ENCODE measurements at regions not wholly inside any gene's neighbourhood (a gene's known extent, or its start where the extent isn't known, plus 50 kb on each side); places are given as distances from the start of the nearest gene placed in this dataset.

DNA sequence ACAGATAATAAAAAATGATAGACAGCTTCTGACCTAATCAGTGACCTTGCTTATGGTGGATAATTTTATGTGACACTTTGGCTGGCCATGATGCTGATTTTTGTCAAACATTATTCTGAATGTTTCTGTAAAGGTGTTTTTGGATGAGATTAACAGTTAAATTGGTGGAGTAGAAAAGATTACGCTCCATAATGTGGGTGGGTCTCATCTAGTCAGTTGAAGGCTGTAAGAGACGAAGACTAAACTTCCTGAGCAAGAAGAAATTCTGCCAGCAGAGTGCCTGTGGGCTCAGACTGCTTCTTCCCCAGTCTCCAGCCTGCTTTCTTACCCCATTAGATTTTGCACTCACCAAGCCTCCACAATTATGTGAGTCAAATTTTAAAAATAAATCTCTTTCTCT, 214.9 kb upstream of the ITGA4 start:
- Mint-ChIP-seq H3K27ac (peak overlapping the region in 4 of 10 donors; percentile 25 to 80 (median 56)), H3K36me3 (peaks cover 2 to 24% (median 9%) of the 10 kb centered on the region in 3 donors), H3K27me3 (no peaks in the 10 kb centered on the region), H3K4me3 (no peak overlapping the region), H3K4me1 (peaks cover 17 to 53% (median 48%) of the 10 kb centered on the region in 4 donors), H3K9me3 (peaks cover 0 to 10% (median 0%) of the 10 kb centered on the region in 9 donors)
- ATAC-seq (no peak), DNase-seq (no peak)
- POLR2A ChIA-PET, result no interaction called here

DNA sequence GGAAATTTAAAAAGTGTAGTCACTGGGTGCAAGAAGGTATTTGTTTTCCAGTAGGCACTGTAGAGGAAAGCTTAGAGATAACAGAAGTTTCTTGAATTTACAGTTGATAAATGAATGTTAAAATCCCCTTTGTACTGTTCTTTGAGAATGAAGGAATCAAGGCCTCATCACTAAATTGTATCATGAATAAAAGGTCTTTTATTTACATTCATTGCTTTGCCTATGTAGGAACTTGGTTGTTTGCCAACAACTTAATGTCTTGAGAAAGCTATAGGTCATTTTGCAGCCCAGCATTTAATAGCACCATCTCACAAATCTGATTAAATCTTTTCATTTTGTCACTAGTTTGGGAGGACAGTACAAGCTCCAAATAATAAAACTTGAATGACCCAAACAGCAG, 213.9 kb upstream of the ITGA4 start:
- Mint-ChIP-seq H3K4me1 (peaks cover 15 to 52% (median 41%) of the 10 kb centered on the region in 4 donors), H3K4me3 (no peak overlapping the region), H3K27ac (peak overlapping the region in 1 of 10 donors; percentile 2), H3K36me3 (peaks cover 6 to 16% (median 9%) of the 10 kb centered on the region in 3 donors), H3K27me3 (no peaks in the 10 kb centered on the region), H3K9me3 (no peaks in the 10 kb centered on the region)
- ATAC-seq, result no peak
- no peak for DNase-seq
- POLR2A ChIA-PET, result interaction anchor here (1.2 kb wide), 1 partner anchor 138 kb away, joined by 3 read pairs; no protein-coding TSS in a partner anchor

DNA sequence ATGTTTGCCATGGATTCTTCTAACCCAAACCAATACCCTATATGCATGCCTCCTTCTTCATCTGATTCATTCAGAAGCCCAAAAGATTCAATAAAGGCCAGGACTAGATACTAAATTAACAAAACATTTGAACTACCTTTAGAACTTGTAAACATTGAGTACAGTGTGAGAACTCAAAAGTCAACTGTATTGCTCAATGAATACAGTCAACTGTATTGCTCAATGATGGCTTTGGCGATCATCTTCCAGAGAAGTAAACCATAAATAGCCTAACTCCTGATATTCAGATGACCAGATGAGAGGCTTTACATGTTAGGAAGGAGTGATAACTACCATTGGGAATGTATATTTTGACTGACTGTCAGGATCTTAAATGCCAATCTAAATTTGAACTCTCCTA, 206.5 kb upstream of the ITGA4 start:
- Mint-ChIP-seq H3K27ac (peak overlapping the region in 1 of 10 donors; percentile 23), H3K9me3 (peaks cover 0 to 5% (median 0%) of the 10 kb centered on the region in 9 donors), H3K27me3 (no peaks in the 10 kb centered on the region), H3K4me3 (no peak overlapping the region), H3K36me3 (peaks cover 8 to 15% (median 14%) of the 10 kb centered on the region in 3 donors), H3K4me1 (peaks cover 9 to 51% (median 33%) of the 10 kb centered on the region in 4 donors)
- ATAC-seq (no peak), DNase-seq (no peak)
- POLR2A ChIA-PET, result interaction anchor here (1.6 kb wide), 1 partner anchor 22 kb away, joined by 3 read pairs; no protein-coding TSS in a partner anchor

DNA sequence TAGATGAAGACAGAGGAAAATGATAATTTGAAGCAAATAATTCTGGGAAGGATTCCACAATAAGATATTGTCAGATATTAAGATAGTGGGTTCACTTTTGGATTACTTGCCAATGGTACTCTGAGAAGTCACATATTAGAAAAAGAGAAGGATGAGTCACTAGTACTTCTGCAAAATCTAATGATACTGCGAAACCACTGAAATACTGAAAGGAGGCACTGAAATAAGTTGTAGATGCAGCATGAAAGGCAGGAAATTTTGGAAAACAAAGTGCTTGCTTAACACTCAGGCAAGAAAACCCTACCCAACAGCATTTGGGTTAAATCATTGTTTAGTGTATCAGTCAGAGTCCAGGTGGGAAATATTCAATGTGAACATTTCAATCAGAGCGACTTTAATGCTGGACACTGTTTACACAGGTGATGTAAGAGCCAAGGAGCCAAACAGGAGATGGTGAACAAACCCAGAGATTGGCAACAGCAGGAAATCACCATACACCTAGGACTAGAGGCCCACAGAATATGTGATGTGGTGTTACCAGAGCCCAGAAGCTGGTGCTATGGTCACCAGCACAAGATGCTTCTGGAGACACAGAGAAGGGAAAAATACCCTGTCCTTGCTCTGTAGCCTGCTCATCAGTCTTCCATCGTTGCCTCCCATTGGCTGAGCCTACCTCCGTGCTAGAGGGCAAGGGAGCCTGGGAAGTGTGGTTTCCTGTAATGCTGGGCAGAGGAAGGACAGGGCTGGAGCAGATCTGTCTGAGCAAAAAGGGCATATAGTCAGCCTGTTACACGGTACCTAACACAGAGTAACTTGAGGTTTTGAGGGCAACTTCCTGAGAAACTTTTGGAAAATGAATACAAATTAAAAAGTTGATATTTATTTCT, 204.7 kb upstream of the ITGA4 start:
- POLR2A ChIA-PET, result no interaction called here
- DNase-seq, result no peak
- Mint-ChIP-seq H3K4me3 (peak overlapping the region in 2 of 10 donors; percentile 7 to 26), H3K27ac (peak overlapping the region in 3 of 10 donors; percentile 14 to 55 (median 36)), H3K9me3 (peaks cover 0 to 5% (median 0%) of the 10 kb centered on the region in 9 donors), H3K27me3 (no peaks in the 10 kb centered on the region), H3K36me3 (peaks cover 5 to 18% (median 11%) of the 10 kb centered on the region in 3 donors), H3K4me1 (peaks cover 9 to 47% (median 35%) of the 10 kb centered on the region in 4 donors)
- peak in 1 of 2 donors; percentile 23 for ATAC-seq

DNA sequence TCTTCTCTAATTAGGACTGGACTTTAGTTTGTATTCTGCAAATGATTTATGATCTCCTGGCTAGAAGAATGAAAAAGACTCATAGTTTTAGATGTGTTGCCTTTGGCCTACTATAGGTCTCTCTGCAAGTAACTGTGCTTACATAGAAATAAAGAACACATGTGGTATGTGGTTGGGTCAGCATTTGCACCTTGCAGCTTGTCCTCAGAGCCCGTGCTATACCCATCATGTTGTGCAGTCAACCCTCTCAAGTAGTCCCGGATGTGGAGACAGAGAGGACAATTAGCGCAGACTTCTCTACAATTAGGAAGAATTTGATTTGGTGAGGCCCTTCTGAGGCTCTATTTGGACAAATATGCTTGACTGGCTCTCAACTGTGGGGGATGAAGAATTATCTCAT, 203.7 kb upstream of the ITGA4 start:
- POLR2A ChIA-PET, result no interaction called here
- peaks cover 2 to 22% (median 6%) of the 10 kb centered on the region in 3 donors for H3K36me3 Mint-ChIP-seq
- DNase-seq (no peak), ATAC-seq (no peak)
- no peaks in the 10 kb centered on the region for H3K27me3 Mint-ChIP-seq
- peak overlapping the region in 2 of 10 donors; percentile 37 to 52 for H3K27ac Mint-ChIP-seq
- peaks cover 0 to 5% (median 0%) of the 10 kb centered on the region in 9 donors for H3K9me3 Mint-ChIP-seq
- peaks cover 5 to 50% (median 36%) of the 10 kb centered on the region in 4 donors for H3K4me1 Mint-ChIP-seq
- peak overlapping the region in 1 of 10 donors; percentile 11 for H3K4me3 Mint-ChIP-seq

DNA sequence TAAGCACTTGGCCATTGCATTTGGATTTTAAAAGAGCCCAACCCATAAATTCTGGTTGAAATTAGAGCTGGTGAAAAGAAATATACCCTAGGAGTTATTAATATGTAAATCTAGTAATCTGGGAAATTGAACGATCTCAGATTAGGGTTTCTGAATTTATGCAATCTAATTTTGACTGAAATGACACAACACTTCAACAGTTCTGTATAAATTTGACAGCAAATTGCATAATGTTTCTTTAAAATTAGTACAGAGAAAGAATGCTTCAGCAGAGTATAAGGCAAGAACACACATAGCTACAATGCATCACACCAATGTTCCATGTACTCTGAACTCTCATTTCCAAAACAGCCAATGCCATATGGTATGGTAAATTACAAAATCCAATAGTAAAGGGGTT, 201.5 kb upstream of the ITGA4 start:
- Mint-ChIP-seq H3K27ac (no peak overlapping the region), H3K4me1 (peaks cover 3 to 49% (median 43%) of the 10 kb centered on the region in 4 donors), H3K36me3 (peaks cover 2 to 26% (median 6%) of the 10 kb centered on the region in 3 donors), H3K9me3 (peaks cover 0 to 5% (median 0%) of the 10 kb centered on the region in 9 donors), H3K4me3 (no peak overlapping the region), H3K27me3 (no peaks in the 10 kb centered on the region)
- no peak for DNase-seq
- POLR2A ChIA-PET, result interaction anchor here (1.8 kb wide), 1 partner anchor 9 kb away, joined by 7 read pairs; no protein-coding TSS in a partner anchor
- ATAC-seq, result no peak

DNA sequence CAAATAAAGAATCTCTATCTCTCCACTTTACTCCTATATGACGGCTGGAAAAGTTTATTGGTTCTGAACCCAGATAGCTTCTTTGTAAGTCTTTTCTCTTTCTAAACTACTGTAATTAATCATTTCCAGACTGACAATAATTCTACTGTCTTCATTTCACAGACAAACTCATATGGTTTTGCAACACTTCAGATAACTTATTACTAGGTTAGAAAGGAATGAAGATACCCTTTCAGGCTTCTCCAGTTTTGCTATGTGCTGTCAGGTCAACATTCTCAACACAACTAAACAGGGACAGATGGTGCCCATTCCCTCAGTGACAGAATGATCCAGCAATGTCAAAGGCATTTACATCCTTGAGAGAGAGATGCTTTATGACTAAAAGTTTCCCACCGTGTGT, 198.5 kb upstream of the ITGA4 start:
- H3K9me3 Mint-ChIP-seq, result peaks cover 0 to 3% (median 0%) of the 10 kb centered on the region in 9 donors
- H3K36me3 Mint-ChIP-seq, result peaks cover 0 to 15% (median 5%) of the 10 kb centered on the region in 3 donors
- no peak overlapping the region for H3K27ac Mint-ChIP-seq
- ATAC-seq (no peak), DNase-seq (no peak)
- POLR2A ChIA-PET, result no interaction called here
- H3K4me3 Mint-ChIP-seq, result no peak overlapping the region
- H3K4me1 Mint-ChIP-seq, result peaks cover 13 to 44% (median 41%) of the 10 kb centered on the region in 4 donors
- H3K27me3 Mint-ChIP-seq, result no peaks in the 10 kb centered on the region

DNA sequence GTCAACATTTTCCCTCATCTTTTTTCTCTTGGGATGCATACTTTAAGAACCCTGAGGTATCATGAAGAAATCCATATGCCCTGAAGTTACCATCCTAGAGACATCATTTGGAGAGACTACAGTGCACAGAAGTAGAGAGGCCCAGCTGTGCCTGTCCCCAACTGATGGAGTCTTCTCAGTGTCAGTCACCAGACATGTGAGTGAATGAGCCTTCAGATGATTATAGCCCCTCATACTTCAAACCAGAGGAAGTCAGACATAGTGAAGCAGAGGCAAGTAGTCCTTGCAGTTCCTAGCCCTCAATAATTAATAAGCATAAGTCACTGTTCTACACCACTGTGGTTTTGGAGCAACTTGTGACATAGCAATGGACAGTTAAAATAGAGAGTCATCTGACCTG, 194.4 kb upstream of the ITGA4 start:
- H3K9me3 Mint-ChIP-seq, result peaks cover 0 to 4% (median 0%) of the 10 kb centered on the region in 9 donors
- POLR2A ChIA-PET, result no interaction called here
- peak overlapping the region in 5 of 10 donors; percentile 11 to 56 (median 29) for H3K4me3 Mint-ChIP-seq
- H3K27ac Mint-ChIP-seq, result peak overlapping the region in 3 of 10 donors; percentile 19 to 66 (median 40)
- peaks cover 14 to 53% (median 42%) of the 10 kb centered on the region in 4 donors for H3K4me1 Mint-ChIP-seq
- no peaks in the 10 kb centered on the region for H3K27me3 Mint-ChIP-seq
- no peak for DNase-seq
- H3K36me3 Mint-ChIP-seq, result peaks cover 3 to 24% (median 12%) of the 10 kb centered on the region in 3 donors
- peak in 1 of 2 donors; percentile 52 for ATAC-seq

DNA sequence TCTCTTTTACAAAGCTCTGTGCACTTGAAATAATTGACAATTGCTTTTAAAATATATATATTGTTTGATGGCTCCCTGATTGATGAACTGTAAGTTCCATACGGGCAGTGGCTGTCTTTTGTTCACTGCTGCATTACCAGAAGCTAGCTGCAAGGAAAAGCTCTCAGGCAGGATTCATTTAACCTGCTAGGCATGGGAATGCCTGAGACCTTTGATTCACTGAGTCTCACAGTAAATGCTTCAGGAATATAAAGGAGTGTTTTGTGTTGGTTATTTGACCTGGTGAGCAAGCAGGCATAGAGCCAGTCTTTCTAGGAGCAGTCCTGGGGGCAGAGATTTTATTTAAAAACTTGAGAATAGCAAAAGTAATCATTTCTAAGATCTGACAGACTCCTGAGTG, 193.2 kb upstream of the ITGA4 start:
- Mint-ChIP-seq H3K4me3 (peak overlapping the region in 1 of 10 donors; percentile 6), H3K4me1 (peaks cover 18 to 54% (median 43%) of the 10 kb centered on the region in 4 donors), H3K27me3 (no peaks in the 10 kb centered on the region), H3K27ac (no peak overlapping the region), H3K9me3 (peaks cover 0 to 4% (median 0%) of the 10 kb centered on the region in 9 donors), H3K36me3 (peaks cover 7 to 24% (median 12%) of the 10 kb centered on the region in 3 donors)
- DNase-seq, result no peak
- no peak for ATAC-seq
- POLR2A ChIA-PET, result interaction anchor here (1.4 kb wide), 1 partner anchor 11 kb away, joined by 3 read pairs; no protein-coding TSS in a partner anchor

DNA sequence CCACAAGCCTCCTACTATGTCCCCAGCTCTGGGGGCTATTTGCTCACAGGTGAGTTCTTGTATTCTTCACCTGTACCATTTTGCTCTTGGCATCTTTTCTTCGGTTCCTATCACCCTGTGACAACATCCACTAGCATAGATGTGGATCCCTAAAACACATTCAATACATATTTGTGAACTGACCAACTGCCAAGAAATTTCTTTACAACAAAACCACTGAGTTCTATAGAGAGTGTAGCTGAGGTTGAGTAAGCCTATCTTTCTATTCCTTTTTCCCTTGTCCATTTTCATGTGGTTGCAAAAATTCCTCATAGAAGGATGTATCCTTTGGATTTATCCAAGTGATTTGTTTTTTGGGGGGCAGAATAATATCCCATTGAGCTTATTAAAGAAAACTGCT, 192.7 kb upstream of the ITGA4 start:
- Mint-ChIP-seq H3K36me3 (peaks cover 7 to 26% (median 12%) of the 10 kb centered on the region in 3 donors), H3K27ac (peak overlapping the region in 1 of 10 donors; percentile 3), H3K4me1 (peaks cover 20 to 59% (median 43%) of the 10 kb centered on the region in 4 donors), H3K9me3 (peaks cover 0 to 4% (median 0%) of the 10 kb centered on the region in 9 donors), H3K4me3 (no peak overlapping the region), H3K27me3 (no peaks in the 10 kb centered on the region)
- no peak for DNase-seq
- ATAC-seq, result no peak
- POLR2A ChIA-PET, result interaction anchor here (1.4 kb wide), 1 partner anchor 11 kb away, joined by 3 read pairs; no protein-coding TSS in a partner anchor

DNA sequence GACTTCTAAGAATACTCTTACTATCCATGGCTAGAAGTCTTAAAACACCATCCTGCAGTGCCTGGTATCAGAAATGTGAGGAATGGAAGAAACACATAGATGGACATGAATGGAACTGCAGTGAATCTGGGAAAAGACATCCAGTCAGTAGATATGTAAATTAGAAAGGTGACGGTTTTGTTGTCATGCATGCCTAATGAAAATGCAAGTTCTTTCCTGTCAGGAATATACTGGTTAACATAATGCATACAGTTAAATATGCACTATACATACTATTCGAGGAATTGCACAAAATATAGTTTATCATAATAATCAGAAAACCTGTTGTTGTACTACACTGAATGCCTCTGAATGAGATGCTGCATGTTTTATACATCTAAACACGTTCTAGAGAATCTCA, 190.6 kb upstream of the ITGA4 start:
- no peak overlapping the region for H3K27ac Mint-ChIP-seq
- no peak overlapping the region for H3K4me3 Mint-ChIP-seq
- peaks cover 0 to 4% (median 0%) of the 10 kb centered on the region in 9 donors for H3K9me3 Mint-ChIP-seq
- no peak for ATAC-seq
- peaks cover 24 to 72% (median 45%) of the 10 kb centered on the region in 4 donors for H3K4me1 Mint-ChIP-seq
- peaks cover 9 to 27% (median 12%) of the 10 kb centered on the region in 3 donors for H3K36me3 Mint-ChIP-seq
- DNase-seq, result no peak
- H3K27me3 Mint-ChIP-seq, result no peaks in the 10 kb centered on the region
- POLR2A ChIA-PET, result no interaction called here

DNA sequence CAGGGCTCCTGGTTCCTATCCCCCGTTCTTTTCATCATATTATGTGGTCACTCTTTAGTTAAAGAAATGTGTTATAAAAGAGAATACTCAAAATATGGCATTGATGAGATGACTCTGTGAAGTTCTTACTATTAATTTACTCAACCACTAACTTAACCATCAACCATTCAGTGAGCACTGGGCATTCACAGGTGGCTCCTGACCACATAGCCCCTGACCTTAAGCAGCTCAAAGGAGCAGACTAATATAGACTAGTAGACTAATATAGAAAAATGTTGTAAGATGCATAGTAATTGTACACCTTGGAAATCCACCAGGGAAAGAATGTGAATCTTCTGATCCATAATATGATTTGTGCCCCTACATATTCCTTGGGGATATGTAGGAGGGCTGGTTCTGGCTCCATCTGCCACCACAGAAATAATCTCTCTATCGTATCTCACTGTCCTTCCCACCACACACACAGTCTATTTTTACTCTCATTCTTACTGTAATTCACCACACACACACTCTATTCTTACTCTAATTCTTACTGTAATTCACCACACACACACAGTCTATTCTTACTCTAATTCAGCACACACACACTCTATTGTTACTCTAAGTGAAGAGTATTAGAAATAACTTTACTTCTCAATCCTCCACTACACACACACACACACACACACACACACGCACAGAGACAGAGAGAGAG, 188.9 kb upstream of the ITGA4 start:
- peaks cover 15 to 69% (median 34%) of the 10 kb centered on the region in 4 donors for H3K4me1 Mint-ChIP-seq
- POLR2A ChIA-PET, result no interaction called here
- H3K27ac Mint-ChIP-seq, result peak overlapping the region in 1 of 10 donors; percentile 0

More for the DNA sequence above, 188.9 kb upstream of the ITGA4 start:
- no peak overlapping the region for H3K4me3 Mint-ChIP-seq
- ATAC-seq (no peak), DNase-seq (no peak)
- H3K9me3 Mint-ChIP-seq, result peaks cover 0 to 4% (median 0%) of the 10 kb centered on the region in 9 donors
- H3K36me3 Mint-ChIP-seq, result peaks cover 8 to 29% (median 9%) of the 10 kb centered on the region in 3 donors
- H3K27me3 Mint-ChIP-seq, result no peaks in the 10 kb centered on the region

All from naive thymus-derived CD8-positive, alpha-beta T cell (primary cell).